ENCODE measurements at regions not wholly inside any gene's neighbourhood (a gene's known extent, or its start where the extent isn't known, plus 50 kb on each side); places are given as distances from the start of the nearest gene placed in this dataset.

GRCh38 chr4:31585503-31585902 is 865.3 kb downstream of the PCDH7 start:
- TF ChIP-seq EZH2 (IDR thresholded peaks at IDR 0.05; ENCODE audit: insufficient read depth, poor library complexity, severe bottlenecking) (no peak), EZH2phosphoT487 (IDR thresholded peaks at IDR 0.05; ENCODE audit: insufficient read depth, low read depth) (no peak)
